H9 (cell line): ENCODE measurements at regions not wholly inside any gene's neighbourhood (a gene's known extent, or its start where the extent isn't known, plus 50 kb on each side); places are given as distances from the start of the nearest gene placed in this dataset.

ENCODE experiments used
- DNase-seq: peaks from one replicate; pipeline ENCODE4 v3.0.0-alpha.2; 2017
- H2AFZ ChIP-seq: one replicate; pipeline ENCODE4 v1.6.1; 2013; ENCODE audit warnings: mild to moderate bottlenecking, low read length, control low read depth, moderate library complexity
- H2AK5ac ChIP-seq: 2 replicates; pipeline ENCODE4 v1.6.1; 2013; ENCODE audit warnings: low read length, control low read depth, mixed read lengths; ENCODE audit not compliant: insufficient read length
- H2BK120ac ChIP-seq: one replicate; pipeline ENCODE4 v1.6.1; 2013; ENCODE audit warnings: low read depth, mild to moderate bottlenecking, low read length, control low read depth, inconsistent platforms; ENCODE audit not compliant: poor library complexity, severe bottlenecking
- H2BK12ac ChIP-seq: 2 replicates; pipeline ENCODE4 v1.6.1; 2013; ENCODE audit warnings: low read length, control low read depth, mixed read lengths, low read depth; ENCODE audit not compliant: insufficient read length
- H2BK15ac ChIP-seq: 2 replicates; pipeline ENCODE4 v1.6.1; 2013; ENCODE audit warnings: low read depth, low read length, control low read depth
- H2BK20ac ChIP-seq: one replicate; pipeline ENCODE4 v1.6.1; 2013; ENCODE audit warnings: low read depth, mild to moderate bottlenecking, low read length, control low read depth, inconsistent platforms; ENCODE audit not compliant: poor library complexity, severe bottlenecking
- H2BK5ac ChIP-seq: 2 replicates; pipeline ENCODE4 v1.6.1; 2013; ENCODE audit warnings: low read length, control low read depth, mixed read lengths; ENCODE audit not compliant: insufficient read length
- H3K14ac ChIP-seq: 2 replicates; pipeline ENCODE4 v1.6.1; 2013; ENCODE audit warnings: low read length, control low read depth; ENCODE audit not compliant: insufficient read depth
- H3K18ac ChIP-seq: 2 replicates; pipeline ENCODE4 v1.6.1; 2013; ENCODE audit warnings: low read depth, mild to moderate bottlenecking, mixed read lengths, low read length, control low read depth; ENCODE audit not compliant: insufficient read length
- H3K23ac ChIP-seq: 2 replicates; pipeline ENCODE4 v1.6.1; 2013; ENCODE audit warnings: low read length, control low read depth, mixed read lengths, low read depth; ENCODE audit not compliant: insufficient read length
- H3K23me2 ChIP-seq: 2 replicates; pipeline ENCODE4 v1.6.1; 2013; ENCODE audit warnings: low read depth, mild to moderate bottlenecking, mixed read lengths, low read length, control low read depth; ENCODE audit not compliant: insufficient read length, poor library complexity, severe bottlenecking
- H3K27ac ChIP-seq: 2 replicates; pipeline ENCODE4 v1.5.1; 2013; ENCODE audit warnings: low read length, control low read depth, mixed read lengths, low read depth; ENCODE audit not compliant: insufficient read length
- H3K27me3 ChIP-seq: 2 replicates; pipeline ENCODE4 v1.6.1; 2013; ENCODE audit warnings: low read length, control low read depth, inconsistent platforms; ENCODE audit not compliant: insufficient read depth
- H3K4ac ChIP-seq: 2 replicates; pipeline ENCODE4 v1.6.1; 2013; ENCODE audit warnings: low read depth, mild to moderate bottlenecking, control low read depth, inconsistent platforms, low read length, moderate library complexity
- H3K4me1 ChIP-seq: 2 replicates; pipeline ENCODE4 v1.6.1; 2013; ENCODE audit warnings: low read length, control low read depth, inconsistent platforms; ENCODE audit not compliant: insufficient read depth
- H3K4me2 ChIP-seq: 2 replicates; pipeline ENCODE4 v1.6.1; 2013; ENCODE audit warnings: low read length, control low read depth, mixed read lengths; ENCODE audit not compliant: insufficient read length, insufficient read depth
- H3K56ac ChIP-seq: 2 replicates; pipeline ENCODE4 v1.6.1; 2013; ENCODE audit warnings: low read depth, mild to moderate bottlenecking, mixed read lengths, low read length, control low read depth; ENCODE audit not compliant: insufficient read length
- H3K79me1 ChIP-seq: 2 replicates; pipeline ENCODE4 v1.6.1; 2013; ENCODE audit warnings: low read depth, mild to moderate bottlenecking, moderate library complexity, low read length, control low read depth, inconsistent platforms; ENCODE audit not compliant: insufficient read depth, poor library complexity, severe bottlenecking
- H3K79me2 ChIP-seq: 2 replicates; pipeline ENCODE4 v1.6.1; 2013; ENCODE audit warnings: low read length, control low read depth, inconsistent platforms; ENCODE audit not compliant: insufficient read depth
- H3K9ac ChIP-seq: 2 replicates; pipeline ENCODE4 v1.6.1; 2013; ENCODE audit warnings: low read length, control low read depth, mixed read lengths; ENCODE audit not compliant: insufficient read length; ENCODE audit errors: extremely low read depth
- H3K9me3 ChIP-seq: one replicate; pipeline ENCODE4 v1.6.1; 2013; ENCODE audit warnings: low read depth, low read length, inconsistent platforms; ENCODE audit not compliant: control insufficient read depth
- H3T11ph ChIP-seq: one replicate; pipeline ENCODE4 v1.6.1; 2013; ENCODE audit warnings: mild to moderate bottlenecking, low read length, control low read depth, inconsistent platforms
- H4K20me1 ChIP-seq: one replicate; pipeline ENCODE4 v1.6.1; 2013; ENCODE audit not compliant: control insufficient read depth, insufficient read length, insufficient read depth
- H4K5ac ChIP-seq: 2 replicates; pipeline ENCODE4 v1.6.1; 2013; ENCODE audit warnings: low read depth, mild to moderate bottlenecking, mixed read lengths, low read length, control low read depth; ENCODE audit not compliant: insufficient read length
- H4K8ac ChIP-seq: replicated peaks from 2 replicates; pipeline ENCODE4 v1.6.1; 2013; ENCODE audit warnings: low read length, control low read depth, mixed read lengths, low read depth; ENCODE audit not compliant: insufficient read length
- H4K91ac ChIP-seq: 2 replicates; pipeline ENCODE4 v1.6.1; 2013; ENCODE audit warnings: low read depth, mild to moderate bottlenecking, moderate library complexity, mixed read lengths, low read length, control low read depth; ENCODE audit not compliant: insufficient read length
- H3K27ac Mint-ChIP-seq, 3 experiments: 2 replicates in 2 of 3; 3 replicates in 1 of 3; pipeline ENCODE4 v1.8.0; 2020 to 2021; ENCODE audit warnings: mixed read lengths in 3 of 3, mild to moderate bottlenecking in 1 of 3, moderate library complexity in 1 of 3
- H3K27me3 Mint-ChIP-seq: 2 replicates; pipeline ENCODE4 v1.8.0; 2021; ENCODE audit warnings: low read depth, mild to moderate bottlenecking, moderate library complexity, mixed read lengths
- H3K36me3 Mint-ChIP-seq, 3 experiments: 2 replicates in 2 of 3; 3 replicates in 1 of 3; pipeline ENCODE4 v1.8.0; 2020 to 2021; ENCODE audit warnings: low read depth in 3 of 3, mixed read lengths in 3 of 3; ENCODE audit not compliant: insufficient read depth in 1 of 3
- H3K4me1 Mint-ChIP-seq, 2 experiments: 2 replicates each; pipeline ENCODE4 v1.8.0; 2020; ENCODE audit warnings: mixed read lengths in 2 of 2
- H3K4me3 Mint-ChIP-seq, 2 experiments: 2 replicates in 1 of 2; 3 replicates in 1 of 2; pipeline ENCODE4 v1.8.0; 2020 to 2021; ENCODE audit warnings: mild to moderate bottlenecking in 2 of 2, mixed read lengths in 2 of 2, moderate library complexity in 1 of 2
- H3K9me3 Mint-ChIP-seq, 2 experiments: 2 replicates in 1 of 2; 3 replicates in 1 of 2; pipeline ENCODE4 v1.8.0; 2020; ENCODE audit warnings: mild to moderate bottlenecking in 2 of 2, mixed read lengths in 2 of 2, moderate library complexity in 1 of 2
- WGBS: extraction: QIAGEN DNeasy Blood & Tissue Kit; methylation state at CpG from one replicate; pipeline ENCODE4 v1.1.7; 2013; ENCODE audit warnings: missing lambda C conversion rate, low lambda C conversion rate, mixed read lengths; ENCODE audit not compliant: insufficient read length; ENCODE audit errors: extremely low coverage; 5-methylcytosine and 5-hydroxymethylcytosine counted together
- TF ChIP-seq, protein P1 (sequence below): fragments of 200-600 bp; sonication (generic); conservative IDR thresholded peaks from 3 replicates; pipeline ENCODE4 v1.8.0; 2021; ENCODE audit warnings: antibody characterized with exemption, mild to moderate bottlenecking

- H3K56ac ChIP-seq: no peak overlapping the region
- H3K9me3 ChIP-seq: no peaks in the 10 kb centered on the region
- Mint-ChIP-seq H3K4me3 (no peak overlapping the region), H3K36me3 (peaks cover 0 to 10% (median 5%) of the 10 kb centered on the region in 3 experiments; a peak in 4 of 7 replicates), H3K9me3 (peaks cover 15 to 20% of the 10 kb centered on the region in 2 experiments), H3K4me1 (no peaks in the 10 kb centered on the region), H3K27me3 (peaks cover 1% of the 10 kb centered on the region; the same call in 1 of the 2 replicates), H3K27ac (no peak overlapping the region)
- no peak overlapping the region for H2AFZ ChIP-seq
- H3K18ac ChIP-seq: no peak overlapping the region
- H3K79me1 ChIP-seq: no peaks in the 10 kb centered on the region
- no CpG with 5 or more reads among the region's 2 CpGs for WGBS
- no peak overlapping the region for H2AK5ac ChIP-seq
- no peaks in the 10 kb centered on the region for H3K79me2 ChIP-seq
- H3K4ac ChIP-seq: no peak overlapping the region
- H3T11ph ChIP-seq: no peak overlapping the region
- no peak overlapping the region for H2BK15ac ChIP-seq
- H3K27me3 ChIP-seq: no peaks in the 10 kb centered on the region
- H3K27ac ChIP-seq: no peak overlapping the region
- H4K8ac ChIP-seq: no peak overlapping the region
- no peaks in the 10 kb centered on the region for H3K4me1 ChIP-seq
- no peak overlapping the region for H2BK12ac ChIP-seq
- H3K4me2 ChIP-seq: no peak overlapping the region
- no peaks in the 10 kb centered on the region for H3K23me2 ChIP-seq
- H4K91ac ChIP-seq: no peak overlapping the region
- no peak overlapping the region for H3K9ac ChIP-seq
- H3K23ac ChIP-seq: no peak overlapping the region
- no peak overlapping the region for H2BK20ac ChIP-seq
- TF ChIP-seq, protein P1, sequence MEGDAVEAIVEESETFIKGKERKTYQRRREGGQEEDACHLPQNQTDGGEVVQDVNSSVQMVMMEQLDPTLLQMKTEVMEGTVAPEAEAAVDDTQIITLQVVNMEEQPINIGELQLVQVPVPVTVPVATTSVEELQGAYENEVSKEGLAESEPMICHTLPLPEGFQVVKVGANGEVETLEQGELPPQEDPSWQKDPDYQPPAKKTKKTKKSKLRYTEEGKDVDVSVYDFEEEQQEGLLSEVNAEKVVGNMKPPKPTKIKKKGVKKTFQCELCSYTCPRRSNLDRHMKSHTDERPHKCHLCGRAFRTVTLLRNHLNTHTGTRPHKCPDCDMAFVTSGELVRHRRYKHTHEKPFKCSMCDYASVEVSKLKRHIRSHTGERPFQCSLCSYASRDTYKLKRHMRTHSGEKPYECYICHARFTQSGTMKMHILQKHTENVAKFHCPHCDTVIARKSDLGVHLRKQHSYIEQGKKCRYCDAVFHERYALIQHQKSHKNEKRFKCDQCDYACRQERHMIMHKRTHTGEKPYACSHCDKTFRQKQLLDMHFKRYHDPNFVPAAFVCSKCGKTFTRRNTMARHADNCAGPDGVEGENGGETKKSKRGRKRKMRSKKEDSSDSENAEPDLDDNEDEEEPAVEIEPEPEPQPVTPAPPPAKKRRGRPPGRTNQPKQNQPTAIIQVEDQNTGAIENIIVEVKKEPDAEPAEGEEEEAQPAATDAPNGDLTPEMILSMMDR: no peak
- no peak overlapping the region for H3K14ac ChIP-seq
- H2BK120ac ChIP-seq: no peak overlapping the region
- DNase-seq: no peak
- no peak overlapping the region for H4K5ac ChIP-seq
- no peaks in the 10 kb centered on the region for H4K20me1 ChIP-seq
- H2BK5ac ChIP-seq: no peak overlapping the region
These were observed 264.2 kb downstream of the IRX2 start for GRCh38 chr5:2487152-2487763.
